LNCAP (cell line): ENCODE measurements at regions not wholly inside any gene's neighbourhood (a gene's known extent, or its start where the extent isn't known, plus 50 kb on each side); places are given as distances from the start of the nearest gene placed in this dataset.

Source experiments
- TF ChIP-seq, protein P1 (sequence below): fragments of 450-650 bp; IDR thresholded peaks from 2 replicates; pipeline ENCODE4 v1.5.1; 2017; ENCODE audit warnings: mild to moderate bottlenecking

DNA sequence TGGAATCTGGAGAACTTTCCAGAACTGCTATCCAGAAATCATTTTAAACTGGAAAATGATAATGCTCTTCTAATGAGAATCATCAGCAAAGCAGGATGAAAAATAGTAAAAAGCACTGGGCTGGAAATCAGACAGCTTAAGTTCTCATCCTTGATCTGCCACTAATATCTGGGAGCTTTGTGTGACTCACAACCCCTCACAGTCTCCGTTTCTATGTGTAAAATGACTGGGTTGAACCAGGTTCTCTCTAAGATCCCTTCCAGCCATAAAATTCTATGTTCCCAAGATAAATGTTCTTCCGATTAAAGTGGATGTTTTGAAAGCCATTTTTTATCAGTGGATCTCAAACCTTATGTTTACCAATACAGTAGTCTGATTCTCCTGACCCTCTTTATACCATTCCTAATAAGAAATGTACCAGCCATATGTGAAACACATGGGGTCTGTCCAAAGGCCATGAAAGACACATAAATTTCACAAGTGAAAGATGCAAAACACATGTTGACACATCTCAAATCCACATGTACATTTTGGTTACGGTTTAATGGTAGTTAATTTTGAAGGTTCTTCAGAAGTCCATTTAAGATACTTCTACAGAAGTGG, 188.8 kb downstream of the EN1 start:
- TF ChIP-seq, protein P1, sequence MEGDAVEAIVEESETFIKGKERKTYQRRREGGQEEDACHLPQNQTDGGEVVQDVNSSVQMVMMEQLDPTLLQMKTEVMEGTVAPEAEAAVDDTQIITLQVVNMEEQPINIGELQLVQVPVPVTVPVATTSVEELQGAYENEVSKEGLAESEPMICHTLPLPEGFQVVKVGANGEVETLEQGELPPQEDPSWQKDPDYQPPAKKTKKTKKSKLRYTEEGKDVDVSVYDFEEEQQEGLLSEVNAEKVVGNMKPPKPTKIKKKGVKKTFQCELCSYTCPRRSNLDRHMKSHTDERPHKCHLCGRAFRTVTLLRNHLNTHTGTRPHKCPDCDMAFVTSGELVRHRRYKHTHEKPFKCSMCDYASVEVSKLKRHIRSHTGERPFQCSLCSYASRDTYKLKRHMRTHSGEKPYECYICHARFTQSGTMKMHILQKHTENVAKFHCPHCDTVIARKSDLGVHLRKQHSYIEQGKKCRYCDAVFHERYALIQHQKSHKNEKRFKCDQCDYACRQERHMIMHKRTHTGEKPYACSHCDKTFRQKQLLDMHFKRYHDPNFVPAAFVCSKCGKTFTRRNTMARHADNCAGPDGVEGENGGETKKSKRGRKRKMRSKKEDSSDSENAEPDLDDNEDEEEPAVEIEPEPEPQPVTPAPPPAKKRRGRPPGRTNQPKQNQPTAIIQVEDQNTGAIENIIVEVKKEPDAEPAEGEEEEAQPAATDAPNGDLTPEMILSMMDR: no peak

DNA sequence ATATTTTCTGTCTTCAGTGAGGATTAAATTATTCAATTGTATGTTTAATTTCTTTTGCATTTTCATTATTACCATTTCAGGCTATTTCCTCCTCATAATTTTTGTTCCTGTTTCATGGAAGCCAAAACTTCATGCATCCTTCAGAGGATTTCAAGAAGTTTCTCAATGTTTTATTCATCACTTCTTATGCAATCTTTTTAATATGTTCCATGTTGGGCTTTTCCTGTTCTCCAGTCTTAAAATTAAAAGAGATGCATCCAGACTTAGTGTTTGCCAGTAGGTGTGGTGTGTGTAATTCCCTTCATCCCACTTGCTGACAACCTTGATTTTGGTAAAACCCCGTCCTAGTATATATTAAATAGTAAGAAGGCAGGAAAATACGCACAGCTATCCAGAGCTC, 190.0 kb downstream of the EN1 start:
- TF ChIP-seq, protein P1: no peak

DNA sequence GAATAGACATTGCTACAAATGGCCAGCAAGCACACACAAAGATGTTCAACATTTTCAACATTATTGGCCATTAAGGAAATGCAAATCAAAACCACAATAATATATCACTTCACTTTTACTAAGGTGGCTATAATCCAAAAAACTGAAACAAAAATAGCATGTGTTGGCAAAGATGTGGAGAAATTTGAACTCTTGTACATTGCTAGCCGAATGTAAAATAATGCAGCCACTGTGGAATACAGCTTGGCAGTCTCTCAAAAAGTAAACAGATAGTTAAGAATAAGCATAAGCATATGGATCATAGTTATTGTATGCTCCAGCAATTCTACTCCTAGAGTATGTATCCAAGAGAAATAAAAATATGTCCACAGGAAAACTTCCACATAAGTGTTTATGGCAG, 192.5 kb downstream of the EN1 start:
- TF ChIP-seq, protein P1: no peak

DNA sequence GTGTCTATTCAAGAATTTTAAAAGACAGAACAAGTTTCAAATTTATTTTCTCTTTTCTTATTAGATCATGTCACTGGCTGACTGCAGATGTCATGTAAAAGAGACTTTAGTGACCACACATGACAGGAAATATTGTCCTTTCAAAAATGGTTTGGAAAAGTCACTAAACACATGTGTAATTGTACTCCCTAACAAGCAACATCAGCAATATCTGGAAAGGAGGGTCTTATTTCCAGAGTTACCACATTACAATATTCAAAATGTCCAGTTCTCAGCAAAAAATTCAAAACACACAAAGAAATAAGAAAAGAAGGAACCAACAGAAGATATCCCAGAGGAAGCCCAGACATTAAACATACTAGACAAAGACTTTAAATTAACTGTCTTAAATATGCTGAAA, 197.1 kb downstream of the EN1 start:
- TF ChIP-seq, protein P1: no peak

DNA sequence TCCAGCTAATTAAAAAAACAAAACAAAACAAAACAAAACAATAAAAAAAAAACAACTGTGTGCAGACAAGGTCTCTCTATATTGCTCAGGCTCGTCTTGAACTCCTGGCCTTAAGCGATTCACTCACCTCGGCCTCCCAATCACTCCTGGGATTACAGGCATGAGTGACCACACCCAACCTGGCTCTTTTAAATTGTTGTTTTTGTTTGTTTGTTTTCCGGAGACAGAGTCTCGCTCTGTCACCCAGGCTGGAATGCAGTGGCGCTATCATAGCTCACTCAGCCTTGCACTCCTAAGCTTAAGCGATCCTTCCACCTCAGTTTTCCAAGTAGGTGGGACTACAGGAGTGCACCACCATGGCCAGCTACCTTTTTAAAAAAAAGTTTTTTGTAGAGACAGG, 201.6 kb downstream of the EN1 start:
- TF ChIP-seq, protein P1: no peak

DNA sequence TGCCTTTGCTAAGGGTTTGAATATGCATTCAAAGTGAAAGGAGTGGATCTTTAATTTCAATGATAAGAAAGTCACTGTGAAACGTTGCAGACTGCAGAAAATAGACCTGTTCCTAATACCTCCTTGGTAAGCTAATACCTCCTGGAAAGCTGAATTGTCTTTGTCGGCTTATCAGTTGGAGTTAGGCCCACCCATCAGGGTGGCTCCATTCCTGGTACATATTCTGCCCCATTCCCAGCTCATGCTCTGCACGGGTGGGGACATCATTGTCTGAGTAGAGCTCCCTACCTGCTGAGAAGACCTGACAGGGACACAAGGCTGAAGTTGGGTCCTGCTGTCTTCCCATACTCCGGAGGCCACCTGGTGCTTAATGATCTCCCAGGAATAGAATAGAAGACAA, 203.3 kb downstream of the EN1 start:
- TF ChIP-seq, protein P1: no peak

DNA sequence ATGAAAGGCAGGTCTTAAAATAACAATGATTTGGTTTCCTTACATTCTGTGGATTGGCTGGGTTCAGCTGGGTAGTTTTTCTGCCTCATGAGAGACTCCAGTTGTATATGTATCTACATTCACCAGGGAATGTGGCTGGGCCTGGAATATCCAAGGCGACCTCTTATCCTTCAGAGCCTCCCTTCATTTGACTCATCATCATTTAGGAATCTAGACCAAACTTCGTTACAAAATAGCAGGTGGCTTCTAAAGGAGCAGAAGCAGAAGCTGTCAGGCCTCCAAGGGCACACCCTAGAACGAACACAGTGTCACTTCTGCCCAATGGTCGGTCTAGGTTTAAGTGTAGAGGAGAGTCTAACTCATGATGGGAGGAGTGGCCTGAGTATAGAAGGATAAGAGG, 204.2 kb downstream of the EN1 start:
- TF ChIP-seq, protein P1: no peak

DNA sequence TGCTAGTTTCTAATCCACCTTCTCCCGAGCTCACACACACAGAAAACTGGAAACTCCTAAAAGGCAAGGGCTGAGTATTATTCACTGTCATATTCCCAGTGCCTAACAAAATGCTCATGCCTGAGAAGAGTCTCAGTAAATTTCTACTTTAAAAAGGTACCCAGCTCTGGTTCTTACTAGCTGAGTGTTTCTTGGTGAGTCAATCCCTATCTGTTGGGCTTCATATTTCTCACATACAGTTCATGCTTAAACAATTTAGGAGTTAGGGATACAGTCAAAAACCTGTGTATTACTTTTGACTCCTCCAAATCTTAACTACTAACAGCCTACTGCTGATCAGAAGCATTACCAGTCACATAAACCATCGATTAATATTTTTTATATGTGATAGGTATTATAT, 204.9 kb downstream of the EN1 start:
- TF ChIP-seq, protein P1: no peak
